A549 (cell line): ENCODE measurements at regions not wholly inside any gene's neighbourhood (a gene's known extent, or its start where the extent isn't known, plus 50 kb on each side); places are given as distances from the start of the nearest gene placed in this dataset.

ENCODE experiments used
- ATAC-seq, 2 experiments: fragments of 200-7000 bp in 1 of 2; fragments of >200 bp in 1 of 2; cut with Nextera tagmentation in 1 of 2; cut with Tn5 transposase in 1 of 2; 3 replicates each; pipeline versions ENCODE4 v1.8.0 to v1.9.1; 2018 to 2020; ENCODE audit warnings: mild to moderate bottlenecking in 1 of 2, moderate library complexity in 1 of 2
- CTCF ChIA-PET: fragments of 300-600 bp; sonication (Branson Sonifier 250); formaldehyde crosslinking; extraction: SDS; loops from one replicate; lab custom pipeline; 2021; ENCODE audit warnings: antibody characterized with exemption, inconsistent platforms; lab: Yijun Ruan, JAX
- POLR2A ChIA-PET: fragments of 350-600 bp; formaldehyde crosslinking; extraction: SDS; loops from one replicate; lab custom pipeline; 2021; ENCODE audit warnings: antibody characterized with exemption, inconsistent platforms; lab: Yijun Ruan, JAX
- DNase-seq, 2 experiments: peaks; one replicate each; pipeline versions ENCODE4 v3.0.0 to v3.0.0-alpha.2; 2011 to 2016; ENCODE audit warnings: low read depth in 1 of 2, low spot score in 1 of 2
- FAIRE-seq: peaks from 2 replicates; lab custom pipeline; 2011; peaks lifted over from hg19 to GRCh38; lab: Jason Lieb, UNC
- H3K27ac ChIP-seq, 2 experiments: fragments of >200 bp; sonication (Bioruptor Twin); formaldehyde crosslinking; 3 replicates each; pipeline ENCODE4 v1.5.1; 2016 to 2017
- H3K4me1 ChIP-seq: fragments of >200 bp; sonication (Bioruptor Twin); formaldehyde crosslinking; 3 replicates; pipeline ENCODE4 v1.6.1; 2016
- H3K4me2 ChIP-seq: fragments of >200 bp; sonication (Bioruptor Twin); formaldehyde crosslinking; 3 replicates; pipeline ENCODE4 v1.6.1; 2016
- H3K4me3 ChIP-seq: fragments of >200 bp; sonication (Bioruptor Twin); formaldehyde crosslinking; 3 replicates; pipeline ENCODE4 v1.5.1; 2016
- H3K9me3 ChIP-seq: fragments of >200 bp; sonication (Bioruptor Twin); formaldehyde crosslinking; 3 replicates; pipeline ENCODE4 v1.6.1; 2016
- CBX2 ChIP-seq: fragments of 200-600 bp; sonication (generic); IDR thresholded peaks from 2 replicates; pipeline ENCODE4 v1.6.1; 2016; ENCODE audit warnings: low read depth, mild to moderate bottlenecking, borderline replicate concordance
- CHD2 ChIP-seq: fragments of 150-350 bp; IDR thresholded peaks from 2 replicates; pipeline ENCODE4 v1.6.1; 2014; ENCODE audit warnings: low read length; ENCODE audit not compliant: partially characterized antibody
- FOXS1 ChIP-seq: fragments of 250-450 bp; sonication (Bioruptor Pico); IDR thresholded peaks from 2 replicates; pipeline ENCODE4 v1.5.0; 2020; ENCODE audit warnings: mild to moderate bottlenecking, moderate library complexity
- MAFK ChIP-seq: fragments of 450-650 bp; IDR thresholded peaks from 2 replicates; pipeline ENCODE4 v1.6.1; 2014; ENCODE audit not compliant: partially characterized antibody
- MAZ ChIP-seq: fragments of 150-350 bp; IDR thresholded peaks from 2 replicates; pipeline ENCODE4 v1.6.1; 2014; ENCODE audit warnings: antibody characterized with exemption, low read depth, low read length, borderline replicate concordance
- MYC ChIP-seq: IDR thresholded peaks from 2 replicates; pipeline ENCODE4 v1.6.1; 2012; ENCODE audit warnings: mild to moderate bottlenecking, inconsistent platforms, low read length, improper control_type of control experiment, borderline replicate concordance
- NFE2L2 ChIP-seq: fragments of 150-350 bp; conservative IDR thresholded peaks from 2 replicates; pipeline ENCODE4 v1.6.1; 2014; ENCODE audit warnings: low read length
- POLR2A ChIP-seq: IDR thresholded peaks from 2 replicates; pipeline ENCODE4 v1.6.1; 2012; ENCODE audit warnings: mild to moderate bottlenecking, low read length
- RAD21 ChIP-seq, 2 experiments: fragments of >200 bp in 1 of 2; sonication (Bioruptor Twin) in 1 of 2; formaldehyde crosslinking in 1 of 2; IDR thresholded peaks in 1 of 2; conservative IDR thresholded peaks in 1 of 2; 2 replicates in 1 of 2; 3 replicates in 1 of 2; pipeline ENCODE4 v1.6.1; 2012 to 2018; ENCODE audit warnings: inconsistent platforms in 1 of 2
- RNF2 ChIP-seq: fragments of 200-600 bp; sonication (generic); IDR thresholded peaks from 2 replicates; pipeline ENCODE4 v1.6.1; 2016; ENCODE audit warnings: low read depth, mild to moderate bottlenecking, antibody characterized with exemption, moderate library complexity, borderline replicate concordance
- SMC3 ChIP-seq: fragments of >200 bp; sonication (Bioruptor Twin); formaldehyde crosslinking; IDR thresholded peaks from 3 replicates; pipeline ENCODE4 v1.6.1; 2018; ENCODE audit warnings: inconsistent platforms
- WGBS: methylation state at CpG from one replicate; pipeline ENCODE4 v1.1.6; 2017; ENCODE audit errors: missing lambda C conversion rate; 5-methylcytosine and 5-hydroxymethylcytosine counted together
- TF ChIP-seq, protein P1 (sequence below): fragments of 200-600 bp; sonication (generic); IDR thresholded peaks from 2 replicates; pipeline ENCODE4 v1.6.1; 2016; ENCODE audit warnings: antibody characterized with exemption, mild to moderate bottlenecking, moderate library complexity
- TF ChIP-seq, protein P2 (sequence below): fragments of 250-450 bp; sonication (Bioruptor Pico); IDR thresholded peaks from 2 replicates; pipeline ENCODE4 v1.5.0; 2020; ENCODE audit warnings: low read depth, mild to moderate bottlenecking, moderate library complexity

DNA sequence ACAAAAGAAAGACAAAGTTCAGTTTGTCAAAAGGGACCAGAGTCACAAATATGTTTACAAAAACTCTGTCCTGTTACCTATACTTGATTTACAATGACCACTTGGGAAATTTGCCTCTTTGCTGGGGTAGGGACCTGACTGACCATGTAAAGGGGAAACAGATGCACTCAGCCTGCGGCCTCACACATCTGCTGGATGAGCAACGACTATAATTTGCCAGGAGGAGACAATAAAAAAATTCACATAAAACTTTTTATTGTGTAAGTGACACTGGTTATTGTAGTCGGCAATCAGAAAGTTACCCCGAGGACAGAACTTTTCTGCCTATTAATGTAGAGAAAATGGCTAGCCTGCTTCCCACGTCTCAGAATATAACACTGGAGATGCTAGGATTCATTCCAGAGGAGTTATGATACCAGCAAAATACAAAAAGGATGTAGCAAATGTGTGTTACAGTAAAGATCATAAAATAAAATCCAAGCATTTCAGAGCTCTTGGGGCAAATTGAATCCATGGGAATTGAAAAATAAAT is 415.4 kb upstream of the SPTLC3 start (continued):
- TF ChIP-seq CHD2: no peak

GRCh38 chr20:12594410-12595088 is 414.2 kb upstream of the SPTLC3 start:
- TF ChIP-seq MAFK (peak; percentile 21), MYC (no peak)
- TF ChIP-seq, protein P1, sequence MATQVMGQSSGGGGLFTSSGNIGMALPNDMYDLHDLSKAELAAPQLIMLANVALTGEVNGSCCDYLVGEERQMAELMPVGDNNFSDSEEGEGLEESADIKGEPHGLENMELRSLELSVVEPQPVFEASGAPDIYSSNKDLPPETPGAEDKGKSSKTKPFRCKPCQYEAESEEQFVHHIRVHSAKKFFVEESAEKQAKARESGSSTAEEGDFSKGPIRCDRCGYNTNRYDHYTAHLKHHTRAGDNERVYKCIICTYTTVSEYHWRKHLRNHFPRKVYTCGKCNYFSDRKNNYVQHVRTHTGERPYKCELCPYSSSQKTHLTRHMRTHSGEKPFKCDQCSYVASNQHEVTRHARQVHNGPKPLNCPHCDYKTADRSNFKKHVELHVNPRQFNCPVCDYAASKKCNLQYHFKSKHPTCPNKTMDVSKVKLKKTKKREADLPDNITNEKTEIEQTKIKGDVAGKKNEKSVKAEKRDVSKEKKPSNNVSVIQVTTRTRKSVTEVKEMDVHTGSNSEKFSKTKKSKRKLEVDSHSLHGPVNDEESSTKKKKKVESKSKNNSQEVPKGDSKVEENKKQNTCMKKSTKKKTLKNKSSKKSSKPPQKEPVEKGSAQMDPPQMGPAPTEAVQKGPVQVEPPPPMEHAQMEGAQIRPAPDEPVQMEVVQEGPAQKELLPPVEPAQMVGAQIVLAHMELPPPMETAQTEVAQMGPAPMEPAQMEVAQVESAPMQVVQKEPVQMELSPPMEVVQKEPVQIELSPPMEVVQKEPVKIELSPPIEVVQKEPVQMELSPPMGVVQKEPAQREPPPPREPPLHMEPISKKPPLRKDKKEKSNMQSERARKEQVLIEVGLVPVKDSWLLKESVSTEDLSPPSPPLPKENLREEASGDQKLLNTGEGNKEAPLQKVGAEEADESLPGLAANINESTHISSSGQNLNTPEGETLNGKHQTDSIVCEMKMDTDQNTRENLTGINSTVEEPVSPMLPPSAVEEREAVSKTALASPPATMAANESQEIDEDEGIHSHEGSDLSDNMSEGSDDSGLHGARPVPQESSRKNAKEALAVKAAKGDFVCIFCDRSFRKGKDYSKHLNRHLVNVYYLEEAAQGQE: no peak
- ChIA-PET POLR2A (no interaction called here), CTCF (no interaction called here)
- no peak overlapping the region for H3K27ac ChIP-seq
- peak; percentile 4 to 57 for DNase-seq
- H3K4me3 ChIP-seq: no peak overlapping the region
- H3K4me2 ChIP-seq: peak overlapping the region; percentile 33; the same call in 1 of the 3 replicates
- ATAC-seq: peak; percentile 61 to 84
- no peaks in the 10 kb centered on the region for H3K9me3 ChIP-seq
- WGBS: 2% methylated on average over 2 of the region's 2 CpGs
- no peak for FAIRE-seq
- H3K4me1 ChIP-seq: no peaks in the 10 kb centered on the region

GRCh38 chr20:12595841-12596240 is 412.9 kb upstream of the SPTLC3 start:
- ChIA-PET POLR2A (no interaction called here), CTCF (interaction anchor here (1.0 to 1.2 kb wide), 2 partner anchors 20 to 302 kb away, joined by 3 read pairs; no protein-coding TSS in a partner anchor)
- WGBS: 0% methylated on average over 2 of the region's 2 CpGs
- Histone ChIP-seq H3K4me1 (no peaks in the 10 kb centered on the region), H3K9me3 (no peaks in the 10 kb centered on the region), H3K4me3 (no peak overlapping the region), H3K4me2 (no peak overlapping the region), H3K27ac (no peak overlapping the region)
- no peak for ATAC-seq
- no peak for FAIRE-seq
- no peak for TF ChIP-seq SMC3
- no peak for TF ChIP-seq FOXS1
- no peak for TF ChIP-seq CBX2
- TF ChIP-seq POLR2A: no peak
- no peak for DNase-seq

DNA sequence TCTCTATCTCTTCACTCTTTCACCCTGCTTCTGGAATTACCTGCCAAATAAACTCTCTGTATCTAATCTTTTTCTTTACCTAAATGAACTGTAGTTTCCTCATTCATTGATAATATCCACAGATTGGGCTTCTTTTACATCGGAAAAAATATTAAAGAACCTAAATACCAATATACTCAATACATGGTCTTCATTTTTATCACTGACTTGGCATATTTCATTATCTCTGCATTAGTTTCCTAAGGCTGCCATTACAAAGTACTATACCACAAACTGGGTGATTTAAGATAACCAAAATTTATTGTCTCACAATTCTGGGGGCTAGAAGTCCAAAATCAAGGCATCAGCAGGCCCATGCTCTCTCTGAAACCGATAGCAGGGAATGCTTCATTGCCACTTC is 411.9 kb upstream of the SPTLC3 start:
- DNase-seq: no peak
- H3K9me3 ChIP-seq: no peaks in the 10 kb centered on the region
- no peak for FAIRE-seq
- H3K4me2 ChIP-seq: no peak overlapping the region
- TF ChIP-seq MAFK: peak; percentile 35
- TF ChIP-seq RAD21 (conservative IDR thresholded peaks at IDR 0.05 in 1 of 2, IDR thresholded peaks at IDR 0.05 in 1 of 2): no peak
- TF ChIP-seq, protein P2, sequence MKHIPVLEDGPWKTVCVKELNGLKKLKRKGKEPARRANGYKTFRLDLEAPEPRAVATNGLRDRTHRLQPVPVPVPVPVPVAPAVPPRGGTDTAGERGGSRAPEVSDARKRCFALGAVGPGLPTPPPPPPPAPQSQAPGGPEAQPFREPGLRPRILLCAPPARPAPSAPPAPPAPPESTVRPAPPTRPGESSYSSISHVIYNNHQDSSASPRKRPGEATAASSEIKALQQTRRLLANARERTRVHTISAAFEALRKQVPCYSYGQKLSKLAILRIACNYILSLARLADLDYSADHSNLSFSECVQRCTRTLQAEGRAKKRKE (CRISPR knock-in tag): no peak
- TF ChIP-seq CHD2: no peak
- no peak overlapping the region for H3K27ac ChIP-seq
- H3K4me1 ChIP-seq: no peaks in the 10 kb centered on the region
- ChIA-PET POLR2A (no interaction called here), CTCF (interaction anchor here (1.2 to 2.5 kb wide), 2 partner anchors 11 to 19 kb away, joined by 3 to 8 read pairs; no protein-coding TSS in a partner anchor)
- WGBS: 3% methylated on average over 2 of the region's 2 CpGs
- no peak for ATAC-seq
- no peak overlapping the region for H3K4me3 ChIP-seq

DNA sequence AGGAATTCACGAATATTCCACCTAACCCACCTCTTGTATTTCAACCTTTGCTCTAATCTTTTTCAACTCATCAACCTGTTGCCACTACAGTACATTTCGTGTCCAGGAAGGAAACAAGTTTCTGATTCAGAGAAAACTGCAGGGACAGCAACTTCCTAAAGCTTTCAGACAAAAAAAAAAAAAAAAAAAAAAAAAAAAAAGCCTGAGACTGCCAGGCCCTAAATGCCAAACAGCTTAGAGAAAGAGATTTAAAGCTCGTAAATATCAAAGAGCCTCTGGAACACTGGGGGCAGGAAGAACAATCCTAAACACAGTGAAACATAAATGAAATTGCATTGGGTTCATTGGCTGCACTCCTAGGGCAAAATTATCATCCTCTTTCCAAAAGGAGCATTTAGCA is 411.2 kb upstream of the SPTLC3 start:
- Histone ChIP-seq H3K4me3 (no peak overlapping the region), H3K9me3 (no peaks in the 10 kb centered on the region), H3K4me2 (no peak overlapping the region), H3K27ac (no peak overlapping the region), H3K4me1 (no peaks in the 10 kb centered on the region)
- no peak for FAIRE-seq
- no peak for ATAC-seq
- ChIA-PET POLR2A (no interaction called here), CTCF (interaction anchor here (2.5 kb wide), 1 partner anchor 11 kb away, joined by 8 read pairs; no protein-coding TSS in a partner anchor)
- DNase-seq: no peak
- WGBS: 2% methylated on average over 3 of the region's 3 CpGs
- TF ChIP-seq MAZ (no peak), RNF2 (no peak), NFE2L2 (no peak), MYC (no peak)
